GM18502 (cell line): ENCODE measurements at regions not wholly inside any gene's neighbourhood (a gene's known extent, or its start where the extent isn't known, plus 50 kb on each side); places are given as distances from the start of the nearest gene placed in this dataset.

Experiments used
- ATAC-seq: cut with Tn5 transposase; IDR thresholded peaks from one replicate; pipeline ENCODE4 v1.9.1; 2021; ENCODE audit warnings: mild to moderate bottlenecking; ENCODE audit not compliant: unreplicated experiment, poor library complexity

DNA sequence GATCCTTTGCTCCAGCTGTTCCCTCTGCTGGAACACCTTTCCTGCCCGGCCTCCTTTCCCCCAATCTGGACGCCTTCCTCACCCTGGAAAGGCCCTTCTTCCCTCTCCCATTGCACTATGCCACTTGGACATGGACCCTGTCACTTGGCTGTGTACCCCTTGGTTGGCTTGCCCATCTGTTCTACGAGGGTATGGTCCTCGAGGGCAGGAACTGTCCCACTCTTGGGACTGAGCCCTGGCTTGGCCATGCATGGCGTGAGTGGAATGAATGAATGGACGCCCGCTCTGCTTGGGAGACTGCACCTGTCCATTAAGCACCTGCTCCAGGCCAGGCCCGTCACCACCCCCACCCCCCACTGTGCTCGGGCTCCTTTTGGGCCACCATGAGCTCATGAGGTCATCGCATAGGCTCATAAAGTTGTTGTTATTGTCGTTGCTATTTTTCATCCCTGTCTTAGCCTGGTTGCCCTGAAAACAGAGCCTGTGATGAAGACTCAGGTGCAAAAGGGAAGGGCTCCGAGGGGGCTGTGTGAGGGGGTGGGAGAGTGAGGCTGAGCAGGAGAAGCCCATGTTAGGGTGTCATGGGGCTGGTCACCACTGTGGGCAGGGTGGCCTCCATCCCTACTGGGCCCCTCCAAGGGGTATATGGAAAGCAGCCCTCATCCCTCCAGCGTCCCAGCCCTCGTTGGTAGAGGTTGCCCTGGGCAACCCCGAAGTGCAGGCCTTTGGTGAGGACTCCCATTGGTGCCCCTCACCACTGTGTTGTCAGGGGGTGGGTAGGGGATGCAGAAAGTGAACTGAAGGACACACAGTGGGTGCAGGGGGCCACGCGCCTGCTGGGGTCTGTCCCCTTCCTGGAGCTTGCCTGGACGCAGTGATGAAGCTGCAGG lies 57.2 kb upstream of the IER5L start:
- ATAC-seq: no peak

DNA sequence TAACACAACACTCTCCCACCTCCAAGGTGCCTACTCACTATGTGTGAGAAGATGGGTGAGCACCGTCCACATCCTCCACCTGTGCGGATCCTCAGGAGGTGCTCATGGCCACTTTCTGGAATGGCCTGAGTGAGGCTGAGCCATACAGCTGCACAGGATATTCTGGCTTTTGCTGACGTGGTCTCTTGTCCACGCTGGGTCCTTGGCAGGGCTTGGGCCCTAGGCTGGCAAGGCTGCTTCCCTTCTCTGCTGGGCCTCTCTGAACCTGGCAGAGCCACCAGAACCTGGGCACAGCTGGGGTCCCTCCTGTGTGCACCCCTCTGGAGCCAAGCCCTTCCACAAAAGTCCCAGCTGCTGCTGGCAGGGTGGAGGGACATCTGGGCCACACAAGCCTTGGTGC lies 56.4 kb upstream of the IER5L start:
- no peak for ATAC-seq

DNA sequence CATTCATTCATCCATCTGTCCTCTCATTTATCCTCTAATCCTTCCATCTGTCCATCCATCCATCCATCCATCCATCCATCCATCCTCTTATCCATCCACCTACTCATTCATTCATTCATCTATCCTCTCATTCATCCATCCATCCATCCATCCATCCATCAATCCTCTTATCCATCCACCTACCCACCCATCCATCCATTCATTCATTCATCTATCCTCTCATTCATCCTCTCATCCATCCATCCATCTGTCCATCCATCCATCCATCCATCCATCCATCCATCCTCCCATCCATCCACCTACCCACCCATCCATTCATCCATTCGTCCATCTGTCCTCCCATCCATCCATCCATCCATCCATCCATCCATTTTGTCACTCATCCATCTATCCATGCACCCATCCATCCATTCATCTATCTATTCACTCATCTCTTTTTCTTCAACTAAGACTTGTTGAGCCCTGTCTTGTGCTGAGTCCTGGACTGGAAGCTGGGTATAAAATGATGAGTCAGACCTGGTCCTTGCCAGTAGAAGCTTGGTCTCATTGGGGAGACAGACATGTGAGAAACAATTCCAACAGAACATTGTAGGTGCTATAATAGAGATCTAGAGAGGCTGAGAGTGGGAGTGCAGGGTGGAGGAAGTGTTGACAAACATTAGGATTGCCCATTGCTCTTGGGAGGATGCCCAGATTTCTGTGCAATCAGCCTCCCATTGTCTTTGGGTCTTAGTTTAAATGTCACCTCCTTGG lies 55.0 kb upstream of the IER5L start:
- no peak for ATAC-seq

DNA sequence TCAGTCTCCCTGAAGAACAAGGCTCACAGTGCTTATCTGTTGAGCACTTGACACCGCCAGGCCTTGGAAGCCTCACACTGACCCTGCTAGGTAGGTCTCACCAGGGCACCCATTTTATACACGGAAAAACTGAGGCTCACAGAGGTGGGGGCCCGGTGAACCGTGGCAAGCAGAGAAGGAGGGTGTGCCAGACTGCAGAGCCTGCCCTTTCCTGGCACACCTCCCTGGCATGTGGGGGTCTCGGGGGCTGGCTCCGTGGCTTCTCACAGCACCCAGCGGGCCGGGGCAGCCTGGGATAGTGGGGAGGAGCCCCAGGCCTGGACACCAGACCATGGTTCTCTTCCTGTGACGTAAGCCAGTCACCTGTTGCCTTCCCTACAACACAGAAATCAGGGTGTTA lies 53.7 kb upstream of the IER5L start:
- ATAC-seq: no peak

DNA sequence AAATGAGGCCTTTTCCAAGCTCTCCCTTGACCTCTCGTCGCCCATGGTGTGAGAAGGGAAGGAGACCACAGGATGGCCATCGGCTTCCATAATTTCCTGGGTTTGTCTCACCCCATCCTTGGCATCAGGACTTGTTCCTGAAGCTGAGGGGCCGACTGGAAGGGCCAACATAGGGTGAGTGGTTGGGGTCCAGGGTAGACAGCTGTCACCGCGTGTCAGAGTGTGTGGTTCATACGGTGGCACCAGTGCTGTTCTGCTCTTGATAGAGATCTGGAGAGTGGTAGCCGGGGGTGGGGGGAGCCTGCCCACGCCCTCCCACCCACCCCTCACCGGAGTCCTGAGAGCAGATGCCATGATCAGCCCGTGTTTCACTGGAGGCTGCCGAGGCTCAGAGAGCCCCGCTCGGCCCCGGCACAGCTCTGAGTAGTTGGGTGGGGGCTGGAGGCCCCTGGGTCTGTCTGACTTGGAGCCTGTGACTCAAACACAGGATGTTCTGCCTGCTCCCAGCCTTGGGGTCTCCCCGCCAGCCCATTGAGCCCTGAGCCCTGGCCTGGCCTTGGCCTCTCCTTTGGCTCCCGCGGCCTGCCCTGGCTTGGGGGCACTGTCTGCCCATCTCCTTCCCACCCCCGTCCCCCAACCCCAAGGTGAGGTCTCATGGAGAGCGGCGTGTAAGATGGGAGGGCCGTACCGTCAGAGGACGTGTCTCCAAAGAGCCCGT lies 53.1 kb upstream of the IER5L start:
- no peak for ATAC-seq

DNA sequence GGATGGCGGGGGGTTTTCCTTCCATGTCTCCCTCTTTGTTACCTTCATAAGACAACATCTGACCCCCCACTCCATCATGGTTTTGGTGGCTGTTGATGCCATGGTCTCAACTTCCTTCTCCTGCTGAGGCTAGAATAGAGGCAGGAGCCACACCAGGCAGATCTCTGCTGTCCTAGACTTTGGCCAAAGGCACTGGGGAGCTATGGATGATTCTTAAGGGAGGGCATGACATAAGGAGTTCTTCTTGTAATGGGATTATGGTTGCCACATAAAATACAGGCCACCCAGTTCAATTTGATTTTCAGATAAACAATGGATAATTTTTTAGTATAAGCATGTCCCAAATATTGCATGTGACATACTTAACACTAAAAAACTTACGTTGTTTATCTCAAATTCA lies 52.2 kb upstream of the IER5L start:
- no peak for ATAC-seq
